HEK293T (cell line): ENCODE measurements at regions not wholly inside any gene's neighbourhood (a gene's known extent, or its start where the extent isn't known, plus 50 kb on each side); places are given as distances from the start of the nearest gene placed in this dataset.

Experiments used
- CTCF ChIA-PET: fragments of 350-600 bp; formaldehyde crosslinking; extraction: SDS; loops from one replicate; lab custom pipeline; 2021; ENCODE audit warnings: antibody characterized with exemption, inconsistent platforms; lab: Yijun Ruan, JAX
- POLR2A ChIA-PET: fragments of 350-600 bp; formaldehyde crosslinking; extraction: SDS; loops from one replicate; lab custom pipeline; 2020; ENCODE audit warnings: antibody characterized with exemption, inconsistent platforms; lab: Yijun Ruan, JAX
- DNase-seq: peaks from one replicate; pipeline ENCODE4 v3.0.0; 2012; ENCODE audit warnings: mixed read lengths; ENCODE audit errors: extremely low spot score
- ARNT ChIP-seq: fragments of 450-650 bp; IDR thresholded peaks from 2 replicates; pipeline ENCODE4 v1.6.1; 2017; ENCODE audit warnings: mild to moderate bottlenecking
- BHLHE40 ChIP-seq: fragments of 450-650 bp; IDR thresholded peaks from 2 replicates; pipeline ENCODE4 v1.6.1; 2016; ENCODE audit warnings: mild to moderate bottlenecking, moderate library complexity, borderline replicate concordance
- CTBP1 ChIP-seq: fragments of 450-650 bp; IDR thresholded peaks from 2 replicates; pipeline ENCODE4 v1.6.1; 2016; ENCODE audit warnings: borderline replicate concordance
- ELF4 ChIP-seq: fragments of 450-650 bp; IDR thresholded peaks from 2 replicates; pipeline ENCODE4 v1.6.1; 2017; ENCODE audit warnings: antibody characterized with exemption
- FOXA1 ChIP-seq: fragments of 450-650 bp; IDR thresholded peaks from 2 replicates; pipeline ENCODE4 v1.6.1; 2016; ENCODE audit warnings: mild to moderate bottlenecking
- FOXK2 ChIP-seq: fragments of 450-650 bp; IDR thresholded peaks from 2 replicates; pipeline ENCODE4 v1.6.1; 2016; ENCODE audit warnings: mild to moderate bottlenecking
- FOXM1 ChIP-seq: fragments of 450-650 bp; IDR thresholded peaks from 2 replicates; pipeline ENCODE4 v1.6.1; 2017; ENCODE audit warnings: mild to moderate bottlenecking, borderline replicate concordance
- HDGF ChIP-seq: fragments of 450-650 bp; IDR thresholded peaks from 2 replicates; pipeline ENCODE4 v1.6.1; 2017; ENCODE audit warnings: antibody characterized with exemption, borderline replicate concordance
- L3MBTL2 ChIP-seq: fragments of 450-650 bp; conservative IDR thresholded peaks from 2 replicates; pipeline ENCODE4 v1.6.1; 2016; ENCODE audit warnings: mild to moderate bottlenecking
- LEF1 ChIP-seq: fragments of 450-650 bp; IDR thresholded peaks from 2 replicates; pipeline ENCODE4 v1.6.1; 2017; ENCODE audit warnings: mild to moderate bottlenecking, borderline replicate concordance
- NFRKB ChIP-seq: fragments of 450-650 bp; IDR thresholded peaks from 2 replicates; pipeline ENCODE4 v1.6.1; 2016; ENCODE audit warnings: mild to moderate bottlenecking, moderate library complexity
- PKNOX1 ChIP-seq: fragments of 450-650 bp; IDR thresholded peaks from 2 replicates; pipeline ENCODE4 v1.6.1; 2016
- SP1 ChIP-seq: fragments of 450-650 bp; IDR thresholded peaks from 2 replicates; pipeline ENCODE4 v1.6.1; 2017
- SUZ12 ChIP-seq: fragments of 450-650 bp; IDR thresholded peaks from 2 replicates; pipeline ENCODE4 v1.6.1; 2016; ENCODE audit warnings: mild to moderate bottlenecking
- TARDBP ChIP-seq: fragments of 450-650 bp; IDR thresholded peaks from 2 replicates; pipeline ENCODE4 v1.6.1; 2016
- ZNF384 ChIP-seq: fragments of 450-650 bp; IDR thresholded peaks from 2 replicates; pipeline ENCODE4 v1.6.1; 2016

- ChIA-PET CTCF (no interaction called here), POLR2A (no interaction called here)
- no peak for DNase-seq
- TF ChIP-seq ZNF384 (no peak), CTBP1 (no peak), PKNOX1 (no peak), FOXA1 (no peak), TARDBP (no peak), FOXM1 (no peak), NFRKB (no peak), SUZ12 (no peak), SP1 (no peak), BHLHE40 (no peak), ARNT (no peak), ELF4 (no peak), LEF1 (no peak), FOXK2 (no peak), L3MBTL2 (no peak), HDGF (no peak)
Measured at GRCh38 chr9:118536153-118536552, 832.0 kb downstream of the TLR4 start.

- ChIA-PET POLR2A (no interaction called here), CTCF (no interaction called here)
- no peak for DNase-seq
- no peak for TF ChIP-seq SP1
- TF ChIP-seq BHLHE40: no peak
- TF ChIP-seq FOXA1: no peak
- no peak for TF ChIP-seq ZNF384
- no peak for TF ChIP-seq ELF4
- TF ChIP-seq TARDBP: no peak
- no peak for TF ChIP-seq L3MBTL2
- no peak for TF ChIP-seq NFRKB
- TF ChIP-seq LEF1: no peak
- no peak for TF ChIP-seq HDGF
Measured at GRCh38 chr9:118538959-118539358, 830.3 kb downstream of the BRINP1 start.

- ChIA-PET CTCF (interaction anchor here (0.5 kb wide), 1 partner anchor 930 kb away, joined by 4 read pairs; no protein-coding TSS in a partner anchor), POLR2A (no interaction called here)
- TF ChIP-seq LEF1 (no peak), L3MBTL2 (no peak), HDGF (no peak), ARNT (no peak), SP1 (no peak), SUZ12 (no peak)
- DNase-seq: no peak
Measured at GRCh38 chr9:118553465-118553864, 815.8 kb downstream of the BRINP1 start.

- no peak for DNase-seq
- ChIA-PET POLR2A (no interaction called here), CTCF (no interaction called here)
- no peak for TF ChIP-seq ELF4
- TF ChIP-seq FOXA1: no peak
- no peak for TF ChIP-seq NFRKB
- no peak for TF ChIP-seq TARDBP
- no peak for TF ChIP-seq CTBP1
- no peak for TF ChIP-seq ARNT
- TF ChIP-seq BHLHE40: no peak
- TF ChIP-seq HDGF: no peak
- TF ChIP-seq PKNOX1: no peak
- no peak for TF ChIP-seq FOXK2
- no peak for TF ChIP-seq SP1
- no peak for TF ChIP-seq ZNF384
- TF ChIP-seq LEF1: no peak
- TF ChIP-seq SUZ12: no peak
- no peak for TF ChIP-seq FOXM1
- TF ChIP-seq L3MBTL2: no peak
Measured at GRCh38 chr9:118554987-118555386, 814.2 kb downstream of the BRINP1 start.

GRCh38 chr9:118558026-118558425 is 811.2 kb downstream of the BRINP1 start:
- TF ChIP-seq BHLHE40: no peak
- no peak for TF ChIP-seq SUZ12
- TF ChIP-seq FOXM1: no peak
- TF ChIP-seq FOXK2: no peak
- TF ChIP-seq NFRKB: no peak
- TF ChIP-seq FOXA1: no peak
- TF ChIP-seq ZNF384: no peak
- no peak for TF ChIP-seq SP1
- TF ChIP-seq L3MBTL2: no peak
- no peak for TF ChIP-seq ELF4
- TF ChIP-seq TARDBP: no peak
- no peak for TF ChIP-seq ARNT
- TF ChIP-seq LEF1: no peak
- TF ChIP-seq HDGF: no peak
- no peak for TF ChIP-seq CTBP1
- no peak for TF ChIP-seq PKNOX1
- POLR2A ChIA-PET: no interaction called here
- CTCF ChIA-PET: no interaction called here
- no peak for DNase-seq

GRCh38 chr9:118558891-118559290 is 810.3 kb downstream of the BRINP1 start:
- POLR2A ChIA-PET: no interaction called here
- CTCF ChIA-PET: no interaction called here
- DNase-seq: no peak
- TF ChIP-seq CTBP1: no peak

GRCh38 chr9:118561051-118561450 is 808.2 kb downstream of the BRINP1 start:
- DNase-seq: no peak
- POLR2A ChIA-PET: no interaction called here
- TF ChIP-seq LEF1: no peak
- TF ChIP-seq ZNF384: no peak
- TF ChIP-seq HDGF: no peak
- TF ChIP-seq NFRKB: no peak
- no peak for TF ChIP-seq ARNT
- no peak for TF ChIP-seq ELF4
- no peak for TF ChIP-seq TARDBP
- no peak for TF ChIP-seq FOXA1
- no peak for TF ChIP-seq SUZ12
- TF ChIP-seq CTBP1: no peak
- TF ChIP-seq L3MBTL2: no peak
- CTCF ChIA-PET: no interaction called here
